SH-SY5Y (cell line): ENCODE measurements at regions not wholly inside any gene's neighbourhood (a gene's known extent, or its start where the extent isn't known, plus 50 kb on each side); places are given as distances from the start of the nearest gene placed in this dataset.

ENCODE experiments used
- GATA2 ChIP-seq: IDR thresholded peaks from 2 replicates; pipeline ENCODE4 v1.6.1; 2011; ENCODE audit warnings: mild to moderate bottlenecking, low read depth, low read length
- GATA3 ChIP-seq: IDR thresholded peaks from 2 replicates; pipeline ENCODE4 v1.6.1; 2011; ENCODE audit warnings: low read depth, mild to moderate bottlenecking, low read length, moderate library complexity

- TF ChIP-seq GATA3 = no peak
These were observed 640.6 kb downstream of the EPHA4 start for GRCh38 chr2:220931491-220931890.

GRCh38 chr2:220932041-220932440 is 640.1 kb downstream of the EPHA4 start:
- TF ChIP-seq GATA3 (no peak), GATA2 (no peak)

- TF ChIP-seq GATA3 (no peak), GATA2 (no peak)
These were observed 636.2 kb downstream of the EPHA4 start for GRCh38 chr2:220935789-220936321.

- no peak for TF ChIP-seq GATA3
- TF ChIP-seq GATA2 = no peak
These were observed 635.4 kb downstream of the EPHA4 start for GRCh38 chr2:220936641-220937197.

- TF ChIP-seq GATA2 = no peak
- TF ChIP-seq GATA3 = no peak
These were observed 634.9 kb downstream of the EPHA4 start for GRCh38 chr2:220937245-220937644.

- no peak for TF ChIP-seq GATA2
- no peak for TF ChIP-seq GATA3
These were observed 631.5 kb downstream of the EPHA4 start for GRCh38 chr2:220940646-220941045.

- no peak for TF ChIP-seq GATA2
- TF ChIP-seq GATA3 = no peak
These were observed 630.4 kb downstream of the EPHA4 start for GRCh38 chr2:220941683-220942082.

GRCh38 chr2:220946552-220946951 is 625.6 kb downstream of the EPHA4 start:
- TF ChIP-seq GATA2 (no peak), GATA3 (no peak)

- no peak for TF ChIP-seq GATA3
- TF ChIP-seq GATA2 = no peak
These were observed 623.5 kb downstream of the EPHA4 start for GRCh38 chr2:220948579-220948978.

- TF ChIP-seq GATA2 = no peak
These were observed 622.6 kb downstream of the EPHA4 start for GRCh38 chr2:220949466-220949865.

GRCh38 chr2:220955776-220956175 is 616.3 kb downstream of the EPHA4 start:
- no peak for TF ChIP-seq GATA3
- TF ChIP-seq GATA2 = no peak

- TF ChIP-seq GATA2 = no peak
- TF ChIP-seq GATA3 = no peak
These were observed 615.7 kb downstream of the EPHA4 start for GRCh38 chr2:220956429-220956828.

GRCh38 chr2:220959391-220959802 is 612.7 kb downstream of the EPHA4 start:
- TF ChIP-seq GATA3 (no peak), GATA2 (no peak)

- TF ChIP-seq GATA3 (no peak), GATA2 (no peak)
These were observed 610.8 kb downstream of the EPHA4 start for GRCh38 chr2:220961143-220961860.

GRCh38 chr2:220962556-220962955 is 609.5 kb downstream of the EPHA4 start:
- no peak for TF ChIP-seq GATA2
- no peak for TF ChIP-seq GATA3
